ENCODE measurements at regions not wholly inside any gene's neighbourhood (a gene's known extent, or its start where the extent isn't known, plus 50 kb on each side); places are given as distances from the start of the nearest gene placed in this dataset.
"Not testable (repeated sequence)": the region's sequence is repeated elsewhere in the genome, so short reads cannot be mapped to it uniquely, and the experiment has no call there.

DNA sequence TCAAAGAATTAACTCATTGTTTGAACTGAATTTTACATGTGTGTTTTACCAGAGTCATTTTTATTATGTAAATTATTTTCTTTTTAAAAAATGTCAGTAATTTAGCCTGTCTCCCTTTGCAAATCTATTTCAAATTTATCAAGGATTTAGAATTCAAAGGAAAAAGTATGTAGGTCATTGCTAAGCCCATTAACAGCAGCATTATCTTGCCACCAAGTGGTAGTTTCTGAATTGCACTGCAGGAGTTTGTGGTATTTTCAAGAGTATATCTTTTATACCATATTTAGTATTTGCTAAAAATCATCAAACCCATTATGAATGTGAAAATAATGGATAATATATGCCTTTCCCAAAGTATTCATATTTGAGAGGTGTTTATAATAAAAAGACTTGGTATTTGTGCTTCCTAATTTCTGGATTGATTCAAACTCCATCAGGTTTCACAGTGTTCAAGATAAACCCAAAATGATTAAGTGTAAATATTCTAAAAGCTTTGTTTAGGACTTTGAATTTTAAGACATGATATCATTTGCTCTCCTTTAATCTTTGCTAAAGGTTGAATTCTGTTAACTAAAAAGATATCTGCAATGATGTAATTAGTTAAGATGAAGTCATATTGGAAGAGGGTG lies 711.4 kb downstream of the FSCB start:
- DNase-seq = no peak

DNA sequence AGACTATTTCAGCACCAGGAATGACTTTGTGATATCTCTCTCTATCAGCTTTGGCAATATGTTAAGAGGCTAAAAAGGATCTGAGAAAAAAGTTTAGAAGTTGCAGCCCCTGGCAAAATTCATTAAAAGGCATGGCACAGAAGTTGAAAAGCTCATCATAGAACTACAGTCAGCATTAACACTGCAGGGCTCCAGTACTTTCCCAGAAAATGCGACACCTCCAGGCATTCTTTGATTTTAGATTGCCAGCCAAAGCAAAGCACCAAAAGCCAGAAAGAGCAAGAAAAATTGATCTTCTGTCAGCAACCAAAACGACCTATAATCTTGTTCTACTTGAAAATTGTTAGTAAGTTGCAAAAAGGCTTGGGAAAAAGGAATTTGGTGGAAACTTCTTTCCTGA lies 713.5 kb downstream of the FSCB start:
- no peak for DNase-seq

GRCh38 chr14:43792980-43793379 lies 714.1 kb downstream of the FSCB start:
- no peak for DNase-seq

DNA sequence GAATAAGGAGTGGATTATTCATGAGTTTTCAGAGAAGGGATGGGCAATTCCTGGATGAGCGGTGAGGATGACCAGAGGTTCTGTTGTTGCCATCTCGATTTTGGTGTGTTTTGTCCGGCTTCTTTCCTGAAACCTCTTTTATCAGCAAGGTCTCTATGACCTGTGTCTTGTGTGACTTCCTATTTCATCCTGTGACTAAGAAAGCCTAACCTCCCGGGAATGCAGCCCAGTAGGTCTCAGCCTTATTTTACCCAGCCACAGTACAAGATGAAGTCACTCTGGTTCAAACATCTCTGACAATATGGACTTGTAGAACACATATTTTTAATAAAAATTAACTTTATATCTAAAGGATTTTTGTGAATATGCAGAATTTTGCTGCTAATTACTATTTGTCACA lies 716.4 kb downstream of the FSCB start:
- DNase-seq = no peak

DNA sequence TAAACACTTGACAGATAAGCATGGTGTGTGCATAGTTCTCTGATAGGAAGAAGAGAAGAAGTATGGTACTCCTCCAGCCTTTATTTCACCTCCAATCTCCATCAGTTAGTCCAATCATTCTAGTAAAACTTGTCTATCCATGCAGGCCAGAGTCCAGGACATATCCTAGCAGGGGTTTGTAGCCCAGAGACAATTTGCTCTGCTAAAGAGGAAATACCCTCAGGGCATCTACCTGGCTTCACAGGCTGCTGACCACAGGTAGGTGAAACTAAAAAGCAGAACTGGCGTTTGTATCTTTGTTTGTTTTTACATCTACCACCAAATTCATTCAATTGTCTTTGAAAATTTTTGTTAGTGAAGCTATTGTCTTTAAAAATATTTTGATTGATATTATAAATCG lies 717.6 kb downstream of the FSCB start:
- DNase-seq = no peak

DNA sequence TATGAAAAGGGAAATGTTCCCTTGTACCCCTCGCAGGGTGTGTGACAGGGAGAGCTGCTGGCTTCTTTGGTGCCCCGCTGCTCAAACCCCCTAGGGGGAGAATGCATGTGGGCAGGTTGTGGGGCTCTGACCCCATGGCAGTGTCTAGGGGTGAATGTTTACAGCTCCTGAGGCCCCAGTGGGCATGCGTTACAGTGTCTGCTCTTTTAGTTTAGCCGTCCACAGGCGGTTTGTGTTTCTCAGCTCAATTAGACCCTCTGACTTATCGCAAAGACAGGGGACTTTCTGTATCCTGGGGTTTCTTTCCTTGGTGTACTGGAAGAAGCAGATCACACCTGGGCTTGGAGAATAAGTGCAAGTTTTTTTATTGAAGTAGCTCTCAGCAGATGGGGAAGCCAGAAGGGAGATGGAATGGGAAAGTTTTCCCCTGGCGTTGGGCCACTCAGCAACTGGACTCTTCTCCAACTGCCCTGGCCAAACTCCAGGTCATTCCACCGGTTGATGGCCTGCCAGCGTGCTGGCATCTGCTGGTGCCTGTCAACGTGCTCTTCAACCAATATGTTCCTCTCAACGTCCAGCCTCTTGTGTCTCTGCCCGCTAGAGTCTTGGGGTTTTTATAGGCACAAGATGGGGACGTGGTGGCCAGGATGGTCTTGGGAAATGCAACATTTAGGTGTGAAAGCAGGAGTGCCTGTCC lies 720.9 kb downstream of the FSCB start:
- no peak for DNase-seq

DNA sequence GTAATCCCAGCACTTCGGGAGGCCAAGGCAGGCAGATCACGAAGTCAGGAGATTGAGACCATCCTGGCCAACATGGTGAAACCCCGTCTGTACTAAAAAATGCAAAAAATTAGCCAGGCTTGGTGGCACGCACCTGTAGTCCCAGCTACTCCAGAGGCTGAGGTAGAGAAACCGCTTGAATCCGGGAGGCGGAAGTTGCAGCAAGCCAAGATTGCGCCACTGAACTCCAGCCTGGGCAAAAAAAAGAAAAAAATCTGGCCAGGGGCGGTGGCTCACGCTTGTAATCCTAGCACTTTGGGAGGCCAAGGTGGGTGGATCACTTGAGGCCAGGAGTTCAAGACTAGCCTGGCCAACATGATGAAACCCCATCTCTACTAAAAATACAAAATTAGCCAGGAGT lies 722.7 kb downstream of the FSCB start:
- DNase-seq = not testable (repeated sequence)

- no peak for DNase-seq
These were observed 728.0 kb downstream of the FSCB start for GRCh38 chr14:43778937-43779639.

DNA sequence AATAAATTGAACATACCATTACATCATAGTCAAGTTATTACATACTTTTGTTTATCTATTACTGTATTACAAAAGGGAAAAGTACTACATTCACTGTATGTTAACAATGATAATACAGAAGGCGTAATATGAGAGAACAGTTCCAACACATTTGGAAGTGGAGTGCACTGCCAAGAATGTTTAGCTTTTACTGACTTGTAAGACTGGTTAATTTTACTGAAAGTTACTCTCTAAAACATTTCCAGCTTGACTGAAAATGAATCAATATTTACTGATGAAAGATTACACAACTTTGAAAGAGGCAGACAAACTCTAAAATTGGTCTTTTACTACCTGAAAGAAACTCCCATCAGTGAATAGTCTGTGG lies 728.5 kb downstream of the FSCB start:
- DNase-seq = no peak

DNA sequence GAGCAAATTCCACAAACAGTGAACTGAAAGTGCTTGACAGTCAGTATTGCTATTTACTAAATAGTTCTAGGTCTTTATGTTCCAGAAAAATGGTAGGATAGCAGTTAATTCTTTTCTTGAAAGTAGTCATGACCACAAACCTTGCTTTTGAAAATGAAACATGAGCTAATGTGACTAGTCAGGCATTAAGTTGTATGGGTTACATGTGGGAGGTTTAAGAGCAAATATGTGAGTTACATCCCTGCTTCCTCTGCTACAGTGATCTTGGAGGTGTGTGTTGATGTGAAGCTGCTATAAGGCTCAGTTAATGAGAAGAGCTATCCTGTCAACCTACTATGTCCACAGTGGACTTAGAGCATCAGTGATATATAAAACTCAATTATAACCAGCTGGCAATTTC lies 741.6 kb downstream of the FSCB start:
- DNase-seq = no peak

GRCh38 chr14:43764433-43764832 lies 742.6 kb downstream of the FSCB start:
- DNase-seq = no peak

GRCh38 chr14:43755707-43756106 lies 751.4 kb downstream of the FSCB start:
- DNase-seq = no peak

DNA sequence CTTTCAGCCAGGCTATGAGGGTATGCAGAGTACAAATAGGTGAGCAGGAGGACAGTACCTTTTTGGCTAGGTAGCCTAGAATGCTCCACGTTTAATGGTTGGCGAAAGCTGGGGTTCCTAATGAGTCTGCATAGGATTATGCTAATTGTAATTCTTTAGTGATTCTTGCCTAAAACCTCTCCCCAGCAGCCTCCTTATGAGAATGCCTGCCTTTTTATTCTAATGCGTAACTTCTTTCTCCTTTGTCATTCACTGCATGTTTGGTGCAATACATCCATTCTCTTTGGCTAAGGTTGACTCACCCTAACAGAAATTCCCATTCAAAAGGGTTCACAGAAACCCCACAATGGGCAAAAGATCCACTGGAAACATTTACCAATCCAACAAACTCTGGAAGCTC lies 752.2 kb downstream of the FSCB start:
- no peak for DNase-seq

DNA sequence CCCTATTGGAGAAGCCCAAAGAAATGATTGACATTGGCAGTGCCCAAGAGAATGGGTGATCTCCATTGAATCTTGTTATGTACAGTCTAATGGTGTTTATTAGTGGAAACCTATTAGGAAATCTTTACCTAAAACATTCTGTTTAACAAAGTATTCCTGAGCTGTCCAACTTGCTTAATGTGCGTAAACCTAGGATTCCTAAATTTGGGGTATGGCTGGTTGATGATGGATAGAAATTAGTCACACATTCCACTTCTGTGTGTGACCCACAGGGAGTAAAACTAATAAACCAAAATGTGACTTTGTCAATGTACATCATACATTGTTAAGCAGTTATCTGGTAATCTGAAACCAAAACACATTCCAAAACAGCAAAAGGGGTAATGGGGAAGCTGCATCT lies 761.3 kb downstream of the FSCB start:
- no peak for DNase-seq

DNA sequence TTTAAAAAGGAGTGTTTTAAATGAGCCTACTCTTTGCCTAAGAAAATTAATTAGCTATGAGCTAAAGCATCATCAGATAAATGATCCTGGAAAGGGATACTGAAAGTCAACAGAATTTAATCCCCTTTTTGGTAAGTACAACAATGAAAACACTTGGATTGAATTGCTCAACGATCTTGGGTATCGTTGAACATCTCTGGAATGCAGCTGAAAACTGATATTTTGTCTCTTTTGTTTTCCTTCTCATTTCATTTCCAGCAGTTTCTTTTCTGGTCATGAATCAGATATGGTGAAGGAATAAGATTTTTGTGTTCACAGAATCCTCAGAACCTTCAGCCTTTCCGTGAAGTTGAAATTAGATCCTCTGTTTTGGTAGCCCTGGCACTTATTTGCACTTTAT lies 771.2 kb downstream of the FSCB start:
- DNase-seq = no peak

DNA sequence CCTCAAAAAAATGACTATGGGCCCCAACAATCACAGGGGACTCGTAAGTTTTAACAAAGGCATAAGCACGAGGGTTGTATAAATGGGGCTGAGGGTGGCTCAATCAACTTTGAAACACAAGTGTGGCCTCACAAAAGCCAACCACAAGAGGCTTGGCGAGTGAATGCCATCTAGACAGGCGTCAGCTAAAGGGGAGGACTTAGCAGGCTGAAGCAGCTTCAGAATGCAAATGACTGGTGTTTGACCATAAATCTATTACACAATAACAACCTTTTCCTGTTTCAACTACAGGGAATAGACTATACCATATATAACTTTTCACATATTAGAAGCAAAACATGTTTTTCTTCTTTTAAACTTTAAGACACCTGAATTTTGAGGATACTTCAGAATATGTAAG lies 777.9 kb downstream of the FSCB start:
- DNase-seq = no peak

- no peak for DNase-seq
These were observed 800.2 kb downstream of the FSCB start for GRCh38 chr14:43706900-43707299.

DNA sequence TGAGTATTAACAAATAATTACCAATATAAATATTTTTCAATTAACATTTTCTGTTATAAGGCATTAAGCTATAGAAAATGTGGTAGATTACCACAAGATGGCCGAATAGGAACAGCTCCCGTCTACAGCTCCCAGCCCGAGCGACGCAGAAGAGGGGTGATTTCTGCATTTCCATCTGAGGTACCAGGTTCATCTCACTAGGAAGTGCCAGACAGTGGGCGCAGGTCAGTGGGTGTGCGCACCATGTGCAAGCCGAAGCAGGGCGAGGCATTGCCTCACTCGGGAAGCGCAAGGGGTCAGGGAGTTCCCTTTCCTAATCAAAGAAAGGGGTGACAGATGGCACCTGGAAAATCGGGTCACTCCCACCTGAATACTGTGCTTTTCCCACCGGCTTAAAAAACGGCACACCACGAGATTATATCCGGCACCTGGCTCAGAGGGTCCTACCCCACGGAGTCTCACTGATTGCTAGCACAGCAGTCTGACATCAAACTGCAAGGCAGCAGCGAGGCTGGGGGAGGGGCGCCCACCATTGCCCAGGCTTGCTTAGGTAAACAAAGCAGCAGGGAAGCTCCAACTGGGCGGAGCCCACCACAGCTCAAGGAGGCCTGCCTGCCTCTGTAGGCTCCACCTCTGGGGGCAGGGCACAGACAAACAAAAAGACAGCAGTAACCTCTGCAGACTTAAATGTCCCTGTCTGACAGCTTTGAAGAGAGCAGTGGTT lies 808.4 kb downstream of the FSCB start:
- not testable (repeated sequence) for DNase-seq

DNA sequence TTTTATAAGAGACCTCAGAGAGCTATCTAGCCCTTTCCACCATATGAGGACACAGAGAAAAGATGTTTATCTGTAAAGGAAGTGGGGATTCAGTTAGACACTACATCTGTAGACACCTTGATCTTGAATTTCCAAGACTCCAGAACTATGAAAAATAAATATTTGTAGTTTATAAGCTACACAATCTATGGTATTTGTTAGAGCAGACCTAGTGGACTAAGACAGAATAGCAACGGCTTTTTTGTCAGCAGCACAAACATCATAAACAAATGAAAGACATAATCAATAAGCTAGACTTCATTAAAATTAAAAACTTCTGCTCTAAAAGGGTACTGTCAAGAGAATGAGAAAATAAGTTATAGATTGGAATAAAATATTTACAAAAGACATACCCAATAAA lies 810.1 kb downstream of the FSCB start:
- DNase-seq = no peak

DNA sequence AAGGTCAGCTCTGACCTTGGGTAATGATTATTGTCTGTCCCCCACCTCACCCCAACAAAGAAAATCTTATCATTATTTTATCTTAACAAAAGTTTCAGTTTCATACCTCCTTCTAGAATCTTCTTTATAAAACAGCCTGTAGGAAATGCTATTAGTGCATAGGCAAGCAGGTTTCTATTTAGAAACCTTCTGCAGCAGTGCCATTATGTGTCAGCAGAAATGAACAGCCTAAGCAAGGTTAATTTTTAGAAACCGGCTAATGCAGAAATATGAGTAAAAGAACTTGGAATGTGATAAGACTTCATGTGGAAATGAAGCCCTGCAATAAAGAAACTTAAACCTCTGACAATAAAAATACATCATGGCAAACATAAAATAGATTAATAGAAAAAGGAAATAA lies 814.4 kb downstream of the FSCB start:
- DNase-seq = no peak

DNA sequence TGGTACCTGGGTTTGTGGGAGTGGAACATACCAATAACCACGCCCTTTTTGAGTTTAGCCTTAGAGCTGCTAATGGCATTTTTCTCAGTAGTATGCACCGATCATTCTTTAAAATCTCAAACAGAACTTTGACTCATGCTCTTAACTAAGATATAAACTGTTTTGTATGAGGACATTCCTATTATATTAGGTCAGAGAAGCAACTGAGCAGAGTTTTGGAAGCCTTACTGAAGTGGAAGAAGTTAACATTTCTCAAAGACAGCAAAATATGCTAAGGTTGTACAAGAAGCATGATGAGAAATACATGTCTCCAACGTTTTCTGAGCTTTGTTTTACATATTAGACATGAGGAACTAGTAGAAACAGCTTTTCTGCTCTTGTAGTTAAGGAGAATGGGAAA lies 819.2 kb downstream of the FSCB start:
- DNase-seq = no peak

DNA sequence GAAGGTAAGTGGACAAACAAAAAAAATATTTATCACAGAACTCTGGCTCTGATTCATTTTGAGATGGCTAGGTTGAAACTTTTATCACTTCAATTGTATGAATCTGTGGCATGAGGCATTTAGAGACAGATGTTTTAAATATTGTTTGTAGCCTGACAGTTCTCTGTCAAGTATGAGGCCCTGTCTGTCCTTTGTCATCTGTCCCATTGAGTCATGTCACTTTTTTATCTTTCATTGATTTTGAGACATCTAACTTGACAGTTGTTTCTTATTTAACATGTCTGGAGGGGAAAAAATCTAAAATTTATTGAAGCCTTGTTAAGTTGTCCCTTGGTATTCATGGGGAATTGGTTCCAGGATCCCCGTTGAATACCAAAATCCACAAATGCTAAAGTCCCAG lies 829.5 kb downstream of the FSCB start:
- no peak for DNase-seq

DNA sequence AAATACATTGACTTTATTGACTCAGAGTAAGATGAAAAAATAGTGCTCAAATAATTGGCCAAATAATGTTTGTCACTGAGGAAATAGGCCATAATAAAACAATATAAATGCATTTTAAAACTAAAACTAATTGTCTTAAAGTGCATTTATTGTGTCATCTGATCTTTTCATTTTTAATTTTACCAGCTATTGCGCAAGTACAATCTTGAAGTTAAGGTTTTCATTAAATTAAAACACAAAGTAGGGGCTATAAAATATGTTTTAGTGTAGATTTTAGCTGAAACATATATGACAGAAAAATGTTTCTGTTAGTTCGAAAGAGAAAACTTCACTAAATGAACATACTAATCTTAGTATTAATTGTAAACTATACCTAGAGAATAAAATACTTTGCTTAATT lies 832.8 kb downstream of the FSCB start:
- DNase-seq = no peak
